SW480 (cell line): ENCODE measurements at regions not wholly inside any gene's neighbourhood (a gene's known extent, or its start where the extent isn't known, plus 50 kb on each side); places are given as distances from the start of the nearest gene placed in this dataset.

Experiments used
- DNase-seq: peaks from one replicate; pipeline ENCODE4 v3.0.0-alpha.2; 2016; ENCODE audit warnings: low spot score

- no peak for DNase-seq
Observed at GRCh38 chr2:11044201-11044600, 111.1 kb upstream of the SLC66A3 start.

DNA sequence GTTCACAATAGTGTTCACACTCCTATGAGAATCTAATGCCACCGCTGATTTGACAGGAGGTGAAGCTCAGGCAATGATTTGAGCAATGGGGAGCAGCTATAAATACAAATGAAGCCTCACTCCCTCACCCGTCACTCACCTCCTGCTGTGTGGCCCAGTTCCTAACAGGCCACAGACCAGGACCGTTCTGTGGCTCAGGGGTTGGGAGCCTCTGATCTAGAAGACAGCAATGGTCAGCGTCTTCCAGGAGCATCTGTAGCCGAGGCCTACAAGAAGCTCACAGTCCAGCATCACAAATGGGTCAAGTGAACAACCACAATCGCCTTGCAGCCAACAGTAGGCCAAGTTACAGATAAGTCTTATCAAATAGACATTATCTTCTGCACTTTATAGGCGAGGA lies 110.0 kb upstream of the SLC66A3 start:
- no peak for DNase-seq

GRCh38 chr2:11048335-11049008 lies 106.8 kb upstream of the SLC66A3 start:
- DNase-seq = no peak

DNA sequence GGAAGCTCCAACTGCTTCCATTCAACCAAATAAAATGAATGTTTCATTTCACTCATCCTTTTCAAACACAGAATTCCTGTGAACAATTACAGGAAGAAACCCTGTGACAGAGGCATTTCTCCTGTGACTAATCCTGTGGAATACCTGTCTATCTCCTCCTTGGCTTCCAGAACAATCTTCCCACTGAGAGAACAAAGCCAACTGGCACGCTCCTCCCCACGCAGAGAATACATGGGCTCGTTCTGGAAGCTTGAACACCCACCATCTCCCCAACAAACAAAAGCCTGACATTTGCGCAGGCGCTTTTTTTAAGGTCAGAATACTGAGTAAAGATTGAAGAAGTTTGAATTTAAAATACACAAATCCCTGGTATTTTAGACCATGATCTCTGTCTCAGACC lies 104.7 kb upstream of the SLC66A3 start:
- DNase-seq = no peak

- DNase-seq = no peak
Observed at GRCh38 chr2:11051280-11051679, 104.0 kb upstream of the SLC66A3 start.

- no peak for DNase-seq
Observed at GRCh38 chr2:11053546-11053945, 101.7 kb upstream of the SLC66A3 start.

GRCh38 chr2:11054783-11055678 lies 100.2 kb upstream of the SLC66A3 start:
- no peak for DNase-seq

DNA sequence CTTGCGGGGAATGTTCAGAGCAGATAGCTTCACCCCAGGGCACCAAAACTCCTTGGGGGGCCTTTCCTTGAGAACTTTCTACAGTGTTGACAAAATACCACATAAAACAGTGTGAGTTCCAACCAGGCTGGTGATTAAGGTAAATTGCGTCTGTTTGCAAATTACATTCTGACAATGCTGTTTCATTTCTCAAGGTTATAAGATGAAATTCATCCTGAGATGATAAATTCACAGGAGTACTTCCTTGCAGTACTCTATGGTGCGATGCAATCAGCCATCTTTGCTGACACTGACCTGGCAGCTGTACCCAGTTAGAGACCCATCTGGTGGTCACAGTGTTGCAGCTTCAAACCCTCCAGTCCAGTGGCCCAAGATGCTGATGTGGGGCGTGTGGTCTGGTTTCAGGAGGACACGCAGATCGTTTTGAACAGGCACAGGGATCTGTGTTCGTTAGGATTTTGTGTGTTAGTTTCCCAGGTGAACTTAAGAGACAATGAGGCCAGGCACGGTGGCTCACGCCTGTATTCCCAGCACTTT lies 99.5 kb upstream of the SLC66A3 start:
- no peak for DNase-seq

DNA sequence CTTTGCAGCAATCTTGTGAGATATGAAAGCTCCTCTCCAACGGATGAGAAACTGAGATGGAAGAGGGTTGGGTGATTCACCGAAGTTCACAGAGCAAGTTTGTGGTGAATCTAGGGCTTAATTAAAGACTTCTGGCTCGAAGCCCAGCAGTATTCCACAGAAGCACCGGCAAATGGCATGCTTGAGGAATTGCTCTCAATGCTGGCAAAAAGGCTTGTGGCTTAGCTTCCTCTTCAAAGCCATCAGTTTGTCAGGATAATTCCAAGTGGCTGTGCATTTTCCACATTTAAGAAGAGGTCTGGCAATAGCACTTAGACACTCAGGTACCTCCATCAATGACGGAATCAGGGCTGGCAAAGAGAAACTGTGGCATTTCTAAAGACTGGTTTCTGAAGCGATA lies 98.7 kb upstream of the SLC66A3 start:
- peak; percentile 66 for DNase-seq

- no peak for DNase-seq
Observed at GRCh38 chr2:11057031-11057430, 98.2 kb upstream of the SLC66A3 start.

GRCh38 chr2:11058129-11058528 lies 97.1 kb upstream of the SLC66A3 start:
- no peak for DNase-seq

GRCh38 chr2:11060376-11061169 lies 94.7 kb upstream of the SLC66A3 start:
- DNase-seq = no peak

DNA sequence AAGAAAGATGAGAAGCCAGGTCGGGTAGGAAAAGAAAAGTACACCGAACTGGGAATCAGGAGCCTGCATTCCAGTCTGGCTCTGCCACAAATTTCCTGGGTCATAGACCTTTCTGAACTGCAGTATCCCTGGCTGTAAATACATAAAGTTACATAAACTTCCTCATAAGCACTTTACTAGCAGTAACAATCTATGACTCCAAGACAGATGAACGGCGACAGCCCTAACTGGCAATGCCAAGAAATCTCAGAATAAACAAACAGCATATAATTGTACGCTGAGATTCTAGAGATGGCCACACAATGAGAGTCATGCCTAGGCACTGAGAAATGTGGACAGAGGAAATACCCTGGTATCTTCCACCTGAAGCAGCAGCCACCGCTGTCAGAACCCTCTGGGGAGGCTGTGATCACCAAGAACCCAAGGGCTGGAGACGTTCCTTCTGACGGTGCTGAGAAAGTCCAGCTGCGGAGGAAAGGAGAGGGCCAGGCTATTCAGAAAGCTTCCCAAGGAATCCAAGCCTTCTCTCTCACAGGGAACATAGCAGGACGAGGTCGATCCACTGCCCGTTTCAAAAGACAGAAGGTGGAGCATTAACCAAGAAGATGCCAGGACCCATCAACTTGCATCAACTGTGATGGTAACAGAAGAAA lies 89.3 kb upstream of the SLC66A3 start:
- no peak for DNase-seq

DNA sequence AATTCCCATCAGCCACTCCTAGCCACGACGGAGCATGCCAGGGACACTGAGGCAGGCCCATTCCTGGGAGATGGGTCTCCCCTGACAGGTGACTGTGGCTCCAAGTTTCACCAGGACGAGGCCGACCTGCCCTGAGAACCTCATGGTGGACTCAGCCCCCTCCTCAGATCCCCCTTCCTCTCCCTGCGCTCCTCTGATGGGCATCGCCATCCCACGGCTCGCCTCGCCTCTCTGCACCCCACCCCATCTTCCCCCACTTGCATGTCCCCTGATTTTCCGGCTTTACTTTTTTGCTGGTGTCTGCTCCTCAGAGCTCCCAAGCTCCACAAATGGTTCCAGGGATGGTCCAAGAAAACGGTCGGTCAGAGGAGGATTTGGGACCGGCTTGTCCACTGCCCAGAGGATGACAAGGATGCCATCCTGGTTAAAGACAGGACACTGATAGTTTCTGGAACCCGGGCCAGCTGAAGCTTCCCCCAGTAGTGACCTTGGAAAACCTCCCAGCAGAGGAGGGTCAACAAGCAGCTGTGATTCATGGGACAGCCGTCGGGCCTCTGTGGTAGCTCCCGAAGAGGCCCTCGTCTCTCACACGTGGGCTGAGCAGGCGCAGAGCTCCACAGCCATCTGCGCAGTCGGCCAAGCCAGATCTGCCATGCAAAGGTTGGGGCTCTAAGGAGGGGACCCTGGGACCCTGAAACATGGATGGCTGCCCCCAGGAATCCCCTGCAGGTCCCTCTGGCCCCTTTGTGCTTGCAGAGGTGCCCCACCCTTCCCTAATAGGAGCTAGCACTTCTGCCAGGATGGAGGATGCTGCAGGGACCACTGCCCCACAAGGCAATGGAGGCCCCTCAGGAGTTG lies 87.8 kb upstream of the SLC66A3 start:
- no peak for DNase-seq

DNA sequence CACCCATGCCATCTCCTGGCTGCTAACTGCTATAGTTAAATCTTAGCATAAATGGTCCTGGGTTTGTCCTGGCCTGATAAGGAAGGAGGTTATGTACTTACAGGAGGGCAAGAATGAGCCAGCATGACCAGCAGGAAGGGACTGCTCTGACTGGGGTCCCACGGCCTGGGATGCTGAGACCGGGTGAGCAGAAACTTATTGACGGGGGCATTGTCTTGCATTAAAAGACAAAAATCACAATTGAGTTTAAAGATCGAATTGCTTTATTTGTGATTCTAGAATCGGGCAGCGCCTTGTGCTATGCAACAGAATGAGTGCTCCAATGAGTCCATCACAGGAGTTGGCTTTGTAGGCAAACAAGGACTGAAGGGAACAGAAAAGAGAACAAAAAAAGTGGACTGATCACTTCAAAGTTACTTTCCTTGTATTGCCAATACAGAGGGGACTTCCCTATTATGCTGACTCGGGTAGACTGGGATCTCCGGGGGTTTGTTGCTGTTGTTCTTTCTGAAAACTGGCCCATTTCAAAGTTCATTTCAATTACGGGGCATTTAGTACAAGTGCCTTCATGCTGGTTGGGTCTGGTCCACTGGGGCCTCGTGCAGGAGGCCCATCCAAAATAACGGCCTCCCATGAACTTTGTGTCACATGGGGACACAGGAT lies 87.1 kb upstream of the SLC66A3 start:
- no peak for DNase-seq

DNA sequence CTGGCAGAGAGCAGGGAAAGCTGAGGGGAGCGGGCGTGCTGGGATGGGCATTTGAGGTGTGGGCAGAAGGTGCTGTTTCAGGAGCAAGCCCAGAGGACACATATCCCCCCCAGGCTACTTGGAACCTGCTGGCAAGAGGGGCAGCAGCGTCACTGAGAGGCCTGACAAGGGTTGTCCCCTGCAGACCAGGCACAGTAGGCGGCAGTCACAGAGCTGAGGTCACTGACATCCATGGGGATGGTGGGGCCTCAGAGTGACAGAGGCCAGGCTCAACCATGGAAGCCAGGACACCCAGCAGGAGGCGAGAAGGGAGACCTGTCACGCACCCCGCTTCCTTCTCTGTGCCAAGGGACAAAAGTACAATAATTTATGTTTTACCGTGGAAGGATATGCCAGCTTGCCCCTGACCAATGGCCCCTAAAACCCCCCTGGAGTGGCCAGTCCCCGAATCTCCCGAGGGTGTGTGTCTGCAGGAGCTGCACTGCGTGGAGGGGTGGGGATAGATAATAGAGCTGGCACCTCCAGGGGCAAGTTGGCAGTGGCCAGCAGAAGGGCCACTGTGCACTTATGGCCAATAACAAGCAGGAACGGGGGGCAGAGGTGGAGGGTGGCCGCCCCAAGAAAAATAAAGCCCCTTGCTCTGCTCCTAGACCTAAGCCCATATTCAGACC lies 86.3 kb upstream of the SLC66A3 start:
- DNase-seq = no peak

GRCh38 chr2:11069566-11070185 lies 85.6 kb upstream of the SLC66A3 start:
- DNase-seq = no peak

DNA sequence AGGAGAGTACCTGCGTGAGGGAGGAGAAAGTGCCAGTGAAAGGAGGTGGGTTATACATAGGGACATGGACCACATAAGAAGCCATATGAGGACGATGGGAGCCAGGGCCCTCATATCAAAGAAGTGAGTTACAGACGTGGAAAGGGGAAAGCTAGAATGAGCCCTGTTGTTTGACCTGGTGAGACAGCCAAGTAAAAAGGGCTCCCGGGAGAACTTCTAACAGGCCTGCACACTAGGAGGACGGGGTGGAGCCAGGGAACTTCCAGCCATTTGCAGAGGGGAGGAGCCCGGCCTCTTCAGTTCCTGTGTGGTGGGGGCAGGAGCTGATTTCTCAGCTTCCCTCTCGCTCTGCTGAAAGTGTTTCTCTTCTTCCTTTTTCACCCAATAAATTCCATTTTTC lies 84.1 kb upstream of the SLC66A3 start:
- no peak for DNase-seq

- DNase-seq = no peak
Observed at GRCh38 chr2:11071939-11072338, 83.3 kb upstream of the SLC66A3 start.
